ENCODE measurements at regions not wholly inside any gene's neighbourhood (a gene's known extent, or its start where the extent isn't known, plus 50 kb on each side); places are given as distances from the start of the nearest gene placed in this dataset.

DNA sequence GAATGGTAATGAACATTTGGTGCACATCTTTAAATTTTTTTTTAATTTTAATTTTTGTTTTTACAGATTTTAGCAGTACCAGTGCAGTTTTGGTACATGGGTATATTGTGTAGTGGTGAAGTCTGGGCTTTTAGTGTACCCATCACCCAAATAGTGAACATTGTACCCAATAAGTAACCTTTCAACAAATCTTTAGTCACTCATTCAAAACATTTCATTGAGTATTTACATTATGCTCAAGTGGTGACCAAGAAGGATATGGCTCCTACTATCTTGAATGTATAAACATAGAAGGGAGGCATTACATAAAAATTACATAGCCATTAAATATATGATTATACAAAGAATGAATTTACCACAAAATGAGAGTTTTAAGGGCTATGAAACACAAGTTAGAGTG, 223.3 kb downstream of the SPRY1 start:
- H3K4me3 ChIP-seq (ENCODE audit: low read length), result no peak overlapping the region
- peaks cover 11% of the 10 kb centered on the region for H3K4me1 ChIP-seq (ENCODE audit: control insufficient read depth, insufficient read depth, low read length)
- H3K9me3 ChIP-seq (ENCODE audit: control insufficient read depth, low read length), result no peaks in the 10 kb centered on the region

DNA sequence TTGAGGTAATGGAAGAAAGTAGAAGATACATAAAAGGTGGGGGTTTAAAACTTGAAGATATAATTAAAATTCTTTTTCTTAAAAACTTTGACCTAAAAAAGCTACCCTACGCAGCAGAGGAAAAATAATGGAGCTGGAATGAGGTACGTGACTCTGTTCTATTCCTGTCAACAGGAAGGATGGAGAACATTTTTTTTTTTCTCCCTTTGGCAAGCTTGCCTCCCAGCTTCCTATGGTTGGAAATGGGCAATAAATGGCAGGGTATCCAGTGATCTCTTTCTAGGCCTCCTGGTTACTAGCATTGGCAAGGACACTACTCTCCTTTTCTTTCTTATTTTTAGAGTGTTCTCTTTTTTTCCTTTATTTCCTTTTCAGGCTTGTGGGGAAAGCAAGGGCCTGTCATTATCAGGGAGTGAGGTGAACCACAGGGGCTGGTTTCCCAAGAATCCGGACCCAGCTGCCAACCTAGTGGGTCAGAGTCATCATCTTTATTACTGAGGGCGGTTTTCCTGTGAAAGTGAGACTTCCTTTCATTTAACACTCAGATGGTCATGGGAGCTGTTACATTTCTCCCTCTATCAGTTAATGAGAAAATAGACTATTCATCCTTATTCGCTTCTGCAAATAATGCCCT, 224.6 kb downstream of the SPRY1 start:
- H3K27me3 ChIP-seq (ENCODE audit: control insufficient read depth, insufficient read depth, low read length), result no peaks in the 10 kb centered on the region
- H3K4me3 ChIP-seq (ENCODE audit: low read length), result no peak overlapping the region
- no peak overlapping the region for H3K9ac ChIP-seq (ENCODE audit: low read length)
- H3K9me3 ChIP-seq (ENCODE audit: control insufficient read depth, low read length), result no peaks in the 10 kb centered on the region
- H3K36me3 ChIP-seq (ENCODE audit: control insufficient read depth, insufficient read depth, low read length), result no peaks in the 10 kb centered on the region
- peaks cover 11% of the 10 kb centered on the region for H3K4me1 ChIP-seq (ENCODE audit: control insufficient read depth, insufficient read depth, low read length)

More for the DNA sequence above, 223.3 kb downstream of the SPRY1 start:
- Histone ChIP-seq H3K9ac (ENCODE audit: low read length) (no peak overlapping the region), H3K27me3 (ENCODE audit: control insufficient read depth, insufficient read depth, low read length) (no peaks in the 10 kb centered on the region), H3K36me3 (ENCODE audit: control insufficient read depth, insufficient read depth, low read length) (no peaks in the 10 kb centered on the region)

DNA sequence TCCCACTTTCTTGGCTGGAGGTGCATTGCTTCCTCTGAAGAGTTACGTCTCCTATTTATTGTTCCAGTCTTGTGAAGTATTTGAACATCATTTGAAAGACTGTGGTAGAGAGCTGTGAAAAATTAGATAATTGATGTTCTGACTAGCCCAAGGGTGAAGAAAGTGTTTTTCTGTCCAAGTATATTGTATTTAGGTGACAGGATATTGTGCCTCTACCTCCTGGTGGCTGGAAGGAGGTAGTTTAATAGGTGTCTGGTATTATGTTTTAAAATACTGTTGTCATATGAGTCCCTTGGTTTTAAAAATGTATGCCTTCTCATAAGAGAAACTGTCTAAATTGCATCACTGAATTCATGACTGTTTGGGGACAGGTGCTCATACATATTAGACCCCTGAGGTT, 226.0 kb downstream of the SPRY1 start:
- Histone ChIP-seq H3K9me3 (ENCODE audit: control insufficient read depth, low read length) (no peaks in the 10 kb centered on the region), H3K9ac (ENCODE audit: low read length) (no peak overlapping the region), H3K27me3 (ENCODE audit: control insufficient read depth, insufficient read depth, low read length) (no peaks in the 10 kb centered on the region), H3K4me3 (ENCODE audit: low read length) (no peak overlapping the region), H3K36me3 (ENCODE audit: control insufficient read depth, insufficient read depth, low read length) (no peaks in the 10 kb centered on the region), H3K4me1 (ENCODE audit: control insufficient read depth, insufficient read depth, low read length) (peaks cover 11% of the 10 kb centered on the region)

DNA sequence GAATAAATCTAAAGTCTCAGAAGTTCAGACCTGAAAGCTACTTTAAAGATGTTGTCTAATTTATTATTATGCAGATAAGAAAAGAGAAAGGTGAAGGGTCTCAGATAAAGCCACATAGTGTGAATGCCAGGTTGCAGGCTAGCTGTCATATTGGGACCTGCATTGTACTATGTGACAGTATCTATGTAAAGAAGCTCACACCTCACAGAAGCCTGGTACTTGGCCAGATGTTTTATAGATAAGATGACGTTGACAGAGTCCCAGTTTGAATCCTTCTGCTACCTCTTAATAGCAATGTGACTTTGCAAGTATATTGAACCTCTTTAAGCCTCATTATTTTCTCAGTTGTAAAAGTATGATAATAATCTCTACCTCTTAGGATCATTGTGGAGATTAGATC, 227.0 kb downstream of the SPRY1 start:
- Histone ChIP-seq H3K36me3 (ENCODE audit: control insufficient read depth, insufficient read depth, low read length) (no peaks in the 10 kb centered on the region), H3K9ac (ENCODE audit: low read length) (no peak overlapping the region), H3K4me3 (ENCODE audit: low read length) (no peak overlapping the region), H3K4me1 (ENCODE audit: control insufficient read depth, insufficient read depth, low read length) (peaks cover 11% of the 10 kb centered on the region), H3K9me3 (ENCODE audit: control insufficient read depth, low read length) (no peaks in the 10 kb centered on the region), H3K27me3 (ENCODE audit: control insufficient read depth, insufficient read depth, low read length) (no peaks in the 10 kb centered on the region)

DNA sequence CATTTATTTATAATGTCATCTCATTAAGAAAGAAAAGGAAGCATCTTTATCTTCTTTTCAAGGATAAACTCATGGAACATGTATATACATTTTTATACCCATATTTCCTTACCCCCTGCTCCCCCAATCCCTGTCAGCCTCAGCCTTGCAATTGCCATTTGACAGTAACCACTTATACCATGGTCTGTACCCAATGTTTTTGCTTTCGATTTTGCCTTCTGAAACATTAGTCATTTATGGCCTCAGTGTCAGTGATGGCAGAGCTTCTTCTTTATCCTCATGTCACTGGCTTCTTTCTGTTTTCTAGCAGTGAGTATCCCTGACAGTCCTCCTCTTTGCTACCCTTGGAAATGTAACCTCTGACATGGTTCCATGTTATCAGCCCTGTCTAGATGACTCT, 228.4 kb downstream of the SPRY1 start:
- peaks cover 4% of the 10 kb centered on the region for H3K4me1 ChIP-seq (ENCODE audit: control insufficient read depth, insufficient read depth, low read length)
- H3K9ac ChIP-seq (ENCODE audit: low read length), result no peak overlapping the region
- no peaks in the 10 kb centered on the region for H3K36me3 ChIP-seq (ENCODE audit: control insufficient read depth, insufficient read depth, low read length)
- H3K9me3 ChIP-seq (ENCODE audit: control insufficient read depth, low read length), result no peaks in the 10 kb centered on the region
- H3K4me3 ChIP-seq (ENCODE audit: low read length), result no peak overlapping the region
- no peaks in the 10 kb centered on the region for H3K27me3 ChIP-seq (ENCODE audit: control insufficient read depth, insufficient read depth, low read length)

DNA sequence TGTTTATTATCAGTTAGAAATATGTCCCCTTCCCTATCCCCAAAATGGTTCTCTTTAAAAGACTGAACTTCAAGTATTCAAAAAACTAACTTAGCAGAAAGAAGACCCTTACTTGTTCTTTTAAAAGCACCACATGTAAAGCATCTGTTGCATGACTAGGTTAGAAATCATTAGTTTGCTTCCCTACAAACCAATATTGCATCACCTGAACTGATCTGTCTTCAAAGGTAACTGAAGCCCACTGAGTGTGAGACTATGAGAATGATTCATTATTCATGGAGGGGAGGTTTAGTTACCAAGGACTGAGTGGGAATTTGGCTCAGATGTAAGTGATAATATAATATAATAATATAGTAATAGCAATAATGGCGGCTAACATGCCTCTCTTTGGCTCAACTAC, 231.7 kb downstream of the SPRY1 start:
- H3K9ac ChIP-seq (ENCODE audit: low read length), result no peak overlapping the region
- H3K4me1 ChIP-seq (ENCODE audit: control insufficient read depth, insufficient read depth, low read length), result no peaks in the 10 kb centered on the region
- no peaks in the 10 kb centered on the region for H3K36me3 ChIP-seq (ENCODE audit: control insufficient read depth, insufficient read depth, low read length)
- H3K4me3 ChIP-seq (ENCODE audit: low read length), result no peak overlapping the region
- no peaks in the 10 kb centered on the region for H3K27me3 ChIP-seq (ENCODE audit: control insufficient read depth, insufficient read depth, low read length)
- no peaks in the 10 kb centered on the region for H3K9me3 ChIP-seq (ENCODE audit: control insufficient read depth, low read length)

DNA sequence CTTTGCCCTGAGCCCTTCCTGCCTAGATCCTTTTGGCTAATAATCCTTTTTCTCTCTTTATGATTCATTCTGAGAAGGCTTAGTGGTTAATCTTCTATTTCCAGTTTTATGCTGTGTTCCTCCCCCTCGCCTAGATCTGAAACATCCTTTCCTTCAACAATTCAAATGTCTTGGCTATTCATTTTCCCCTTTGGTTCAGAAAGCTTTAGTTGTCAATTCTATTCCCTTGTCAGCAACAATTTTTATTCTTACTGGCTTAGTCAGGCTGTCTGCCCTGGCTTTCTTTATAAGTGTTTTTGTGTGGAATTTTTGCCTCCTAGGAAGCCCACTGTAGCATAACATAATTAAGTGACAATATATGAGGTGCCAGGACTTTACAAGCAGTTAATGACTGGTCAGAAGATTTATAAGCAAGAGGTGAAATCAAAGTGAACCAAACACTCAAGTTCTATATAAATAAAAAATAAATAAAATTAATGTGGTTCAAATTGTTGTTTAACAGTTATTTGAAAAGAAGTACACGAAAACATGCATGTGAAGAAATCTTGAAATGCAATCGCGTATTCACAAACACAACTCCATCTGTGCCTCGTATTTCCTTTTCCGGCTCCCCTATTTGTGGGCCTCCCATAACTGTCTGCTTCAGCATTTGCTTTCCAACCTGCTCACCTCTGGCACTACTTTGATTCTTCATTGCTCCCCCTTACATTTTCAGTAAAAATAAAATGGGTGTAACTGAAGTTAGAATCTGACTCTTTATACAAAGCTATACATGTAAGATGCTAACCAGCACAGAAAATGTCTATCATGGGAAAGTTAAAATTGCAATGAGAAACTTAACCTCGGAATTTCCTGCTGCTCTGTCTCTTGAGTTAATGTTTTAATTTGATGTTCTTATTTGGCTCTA, 235.4 kb downstream of the SPRY1 start:
- H3K36me3 ChIP-seq (ENCODE audit: control insufficient read depth, insufficient read depth, low read length), result no peaks in the 10 kb centered on the region
- no peak overlapping the region for H3K4me3 ChIP-seq (ENCODE audit: low read length)
- H3K9me3 ChIP-seq (ENCODE audit: control insufficient read depth, low read length), result no peaks in the 10 kb centered on the region

DNA sequence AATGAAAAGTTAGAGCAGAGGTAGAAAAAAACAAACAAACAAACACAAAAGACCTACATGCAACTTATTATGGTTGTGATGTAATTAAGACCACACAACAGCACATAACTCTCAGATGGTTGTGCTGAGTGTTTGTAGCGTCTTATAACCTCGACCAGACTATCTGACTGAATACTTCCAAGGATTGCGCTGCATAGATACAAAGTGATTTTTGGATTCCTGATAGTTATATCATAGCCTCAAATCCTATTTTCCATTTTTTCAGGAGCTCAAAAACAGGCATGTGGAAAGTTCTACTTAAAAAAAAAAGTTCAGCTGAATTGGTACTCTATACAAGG, 236.1 kb downstream of the SPRY1 start:
- Histone ChIP-seq H3K4me3 (ENCODE audit: low read length) (no peak overlapping the region), H3K36me3 (ENCODE audit: control insufficient read depth, insufficient read depth, low read length) (no peaks in the 10 kb centered on the region), H3K4me1 (ENCODE audit: control insufficient read depth, insufficient read depth, low read length) (no peaks in the 10 kb centered on the region), H3K9me3 (ENCODE audit: control insufficient read depth, low read length) (no peaks in the 10 kb centered on the region), H3K27me3 (ENCODE audit: control insufficient read depth, insufficient read depth, low read length) (no peaks in the 10 kb centered on the region), H3K9ac (ENCODE audit: low read length) (no peak overlapping the region)

More for the DNA sequence above, 235.4 kb downstream of the SPRY1 start:
- Histone ChIP-seq H3K27me3 (ENCODE audit: control insufficient read depth, insufficient read depth, low read length) (no peaks in the 10 kb centered on the region), H3K4me1 (ENCODE audit: control insufficient read depth, insufficient read depth, low read length) (no peaks in the 10 kb centered on the region), H3K9ac (ENCODE audit: low read length) (no peak overlapping the region)

DNA sequence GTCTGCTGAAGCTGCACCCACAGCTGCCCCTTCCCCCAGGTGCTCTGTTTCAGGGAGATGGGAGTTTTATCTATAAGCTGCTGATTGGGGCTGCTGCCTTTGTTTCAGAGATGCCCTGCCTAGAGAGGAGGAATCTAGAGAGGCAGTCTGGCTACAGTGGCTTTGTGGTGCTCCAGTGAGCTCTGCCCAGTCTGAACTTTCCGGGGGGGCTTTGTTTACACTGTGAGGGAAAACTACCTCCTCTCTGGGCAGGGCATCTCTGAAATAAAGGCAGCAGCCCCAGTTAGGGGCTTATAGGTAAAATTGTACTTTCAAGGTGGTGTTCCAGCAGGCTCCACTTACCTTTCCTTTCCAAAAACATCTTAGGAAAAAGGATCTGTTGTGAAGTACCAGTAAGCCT, 242.2 kb downstream of the SPRY1 start:
- Histone ChIP-seq H3K4me3 (ENCODE audit: low read length) (no peak overlapping the region), H3K27me3 (ENCODE audit: control insufficient read depth, insufficient read depth, low read length) (no peaks in the 10 kb centered on the region), H3K4me1 (ENCODE audit: control insufficient read depth, insufficient read depth, low read length) (no peaks in the 10 kb centered on the region), H3K9me3 (ENCODE audit: control insufficient read depth, low read length) (no peaks in the 10 kb centered on the region), H3K9ac (ENCODE audit: low read length) (no peak overlapping the region), H3K36me3 (ENCODE audit: control insufficient read depth, insufficient read depth, low read length) (no peaks in the 10 kb centered on the region)

DNA sequence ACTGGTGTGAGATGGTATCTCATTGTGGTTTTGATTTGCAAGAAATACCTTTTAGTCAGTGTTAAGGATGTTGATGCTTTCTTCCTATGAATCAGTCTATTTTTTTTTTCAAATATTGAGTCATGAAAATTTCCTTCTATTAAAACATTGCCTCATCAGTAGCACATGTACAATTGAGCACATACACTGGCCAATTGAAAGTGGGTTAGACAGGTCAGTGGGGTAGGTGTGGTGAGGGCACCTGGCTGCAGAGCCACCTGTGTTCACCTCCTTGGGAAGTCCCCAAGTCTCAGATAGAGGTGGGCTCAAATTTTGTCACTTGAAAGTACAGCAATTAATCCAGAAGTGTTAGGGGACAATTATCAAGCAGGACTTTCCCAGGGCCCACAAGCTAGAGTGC, 243.7 kb downstream of the SPRY1 start:
- Histone ChIP-seq H3K4me1 (ENCODE audit: control insufficient read depth, insufficient read depth, low read length) (no peaks in the 10 kb centered on the region), H3K27me3 (ENCODE audit: control insufficient read depth, insufficient read depth, low read length) (no peaks in the 10 kb centered on the region), H3K36me3 (ENCODE audit: control insufficient read depth, insufficient read depth, low read length) (no peaks in the 10 kb centered on the region), H3K4me3 (ENCODE audit: low read length) (no peak overlapping the region), H3K9ac (ENCODE audit: low read length) (no peak overlapping the region), H3K9me3 (ENCODE audit: control insufficient read depth, low read length) (no peaks in the 10 kb centered on the region)

DNA sequence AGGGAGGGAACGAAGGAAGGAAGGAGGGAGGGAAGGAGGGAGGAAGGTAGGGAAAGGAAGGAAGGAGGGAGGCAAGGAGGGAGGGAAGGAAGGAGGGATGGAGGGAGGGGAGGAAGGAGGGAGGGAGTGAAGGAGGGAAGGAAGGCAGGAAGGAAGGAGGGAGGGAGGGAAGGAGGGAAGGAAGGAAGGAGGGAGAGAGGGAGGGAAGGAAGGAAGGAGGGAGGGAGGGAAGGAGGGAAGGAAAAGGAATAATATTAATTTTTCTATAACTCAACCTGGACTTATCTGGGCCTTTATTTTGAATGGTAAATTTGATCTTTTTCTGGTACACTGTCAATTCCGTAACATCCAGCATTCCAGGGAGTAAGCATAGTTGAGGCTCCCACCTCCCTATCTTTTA, 244.2 kb downstream of the SPRY1 start:
- Histone ChIP-seq H3K9ac (ENCODE audit: low read length) (no peak overlapping the region), H3K4me1 (ENCODE audit: control insufficient read depth, insufficient read depth, low read length) (no peaks in the 10 kb centered on the region), H3K4me3 (ENCODE audit: low read length) (no peak overlapping the region), H3K9me3 (ENCODE audit: control insufficient read depth, low read length) (no peaks in the 10 kb centered on the region), H3K36me3 (ENCODE audit: control insufficient read depth, insufficient read depth, low read length) (no peaks in the 10 kb centered on the region), H3K27me3 (ENCODE audit: control insufficient read depth, insufficient read depth, low read length) (no peaks in the 10 kb centered on the region)

DNA sequence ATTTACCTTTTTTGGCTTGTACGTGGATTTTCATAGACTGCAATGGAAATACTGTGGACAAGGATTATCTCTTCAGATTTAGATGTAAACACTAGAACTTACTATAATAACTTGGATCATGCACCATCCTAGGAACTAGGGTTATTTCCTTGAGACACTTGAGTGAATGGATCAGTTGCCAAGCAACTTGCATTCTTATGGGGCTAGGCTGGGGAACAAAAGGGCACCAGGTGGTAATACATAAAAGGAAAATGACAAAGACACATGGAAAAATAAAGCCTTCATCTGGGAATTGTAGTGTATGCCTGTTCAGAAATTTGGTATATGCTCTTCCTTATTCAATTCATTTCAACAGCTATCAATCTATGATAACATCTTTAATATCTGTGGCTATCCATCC, 247.1 kb downstream of the SPRY1 start:
- no peaks in the 10 kb centered on the region for H3K27me3 ChIP-seq (ENCODE audit: control insufficient read depth, insufficient read depth, low read length)
- no peaks in the 10 kb centered on the region for H3K36me3 ChIP-seq (ENCODE audit: control insufficient read depth, insufficient read depth, low read length)
- H3K4me1 ChIP-seq (ENCODE audit: control insufficient read depth, insufficient read depth, low read length), result peaks cover 2% of the 10 kb centered on the region
- no peak overlapping the region for H3K4me3 ChIP-seq (ENCODE audit: low read length)
- H3K9ac ChIP-seq (ENCODE audit: low read length), result no peak overlapping the region
- H3K9me3 ChIP-seq (ENCODE audit: control insufficient read depth, low read length), result no peaks in the 10 kb centered on the region
